Right lobe of liver (tissue), 4 donors: ENCODE measurements at regions not wholly inside any gene's neighbourhood (a gene's known extent, or its start where the extent isn't known, plus 50 kb on each side); places are given as distances from the start of the nearest gene placed in this dataset.

Experiments used
- CTCF ChIP-seq, 4 donors: fragments of 200-600 bp in 3 of 4; fragments of 450-650 bp in 1 of 4; IDR thresholded peaks; one replicate each; pipeline versions ENCODE4 v1.5.1 to v1.8.0; 2016 to 2022; ENCODE audit warnings: antibody characterized with exemption in 4 of 4, mild to moderate bottlenecking in 2 of 4
- POLR2A ChIP-seq: fragments of 450-650 bp; IDR thresholded peaks from one replicate; pipeline ENCODE4 v1.6.1; 2017; ENCODE audit warnings: antibody characterized with exemption, mild to moderate bottlenecking
- donor health status: DM: no; HTN: no; CAD: no.
- donor health status: DM: no; HTN: no; CAD: no.
- donor health status: DM: no; HTN: yes; CAD: no.

- TF ChIP-seq CTCF (IDR thresholded peaks at IDR 0.05) (no peak), POLR2A (no peak)
Observed at GRCh38 chr3:6491768-6492167, 369.1 kb upstream of the GRM7 start.
